DND-41 (cell line): ENCODE measurements at regions not wholly inside any gene's neighbourhood (a gene's known extent, or its start where the extent isn't known, plus 50 kb on each side); places are given as distances from the start of the nearest gene placed in this dataset.

Experiments used
- EZH2 ChIP-seq: IDR thresholded peaks from 3 replicates; pipeline ENCODE4 v1.6.1; 2012; ENCODE audit warnings: borderline replicate concordance, low read depth, mild to moderate bottlenecking, moderate library complexity, low read length, inconsistent platforms; ENCODE audit not compliant: severe bottlenecking
- TF ChIP-seq, protein P1 (sequence below): IDR thresholded peaks from 2 replicates; pipeline ENCODE4 v1.5.1; 2012; ENCODE audit warnings: borderline replicate concordance, low read length, moderate library complexity, mild to moderate bottlenecking; ENCODE audit not compliant: poor library complexity, severe bottlenecking; ENCODE audit errors: extremely low read depth

DNA sequence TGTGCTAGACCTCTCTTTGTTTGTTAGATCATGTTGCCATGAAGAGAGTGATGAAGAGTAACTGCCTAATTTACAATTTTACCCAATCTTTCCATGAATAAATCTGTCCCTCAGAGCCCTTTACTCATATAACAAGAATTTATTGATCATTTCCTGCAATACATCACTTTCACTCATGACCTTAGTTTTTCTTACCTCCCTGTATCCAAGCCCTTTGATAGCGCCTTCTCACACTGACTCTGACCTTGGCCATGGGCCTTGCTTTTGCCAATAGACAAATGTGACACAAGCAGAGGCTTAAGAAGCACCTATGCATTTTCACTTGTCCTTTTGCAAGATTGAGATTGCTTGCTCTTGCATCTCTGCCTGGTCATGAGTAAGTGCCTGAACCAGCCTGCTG is 288.1 kb downstream of the NNT start:
- TF ChIP-seq, protein P1, sequence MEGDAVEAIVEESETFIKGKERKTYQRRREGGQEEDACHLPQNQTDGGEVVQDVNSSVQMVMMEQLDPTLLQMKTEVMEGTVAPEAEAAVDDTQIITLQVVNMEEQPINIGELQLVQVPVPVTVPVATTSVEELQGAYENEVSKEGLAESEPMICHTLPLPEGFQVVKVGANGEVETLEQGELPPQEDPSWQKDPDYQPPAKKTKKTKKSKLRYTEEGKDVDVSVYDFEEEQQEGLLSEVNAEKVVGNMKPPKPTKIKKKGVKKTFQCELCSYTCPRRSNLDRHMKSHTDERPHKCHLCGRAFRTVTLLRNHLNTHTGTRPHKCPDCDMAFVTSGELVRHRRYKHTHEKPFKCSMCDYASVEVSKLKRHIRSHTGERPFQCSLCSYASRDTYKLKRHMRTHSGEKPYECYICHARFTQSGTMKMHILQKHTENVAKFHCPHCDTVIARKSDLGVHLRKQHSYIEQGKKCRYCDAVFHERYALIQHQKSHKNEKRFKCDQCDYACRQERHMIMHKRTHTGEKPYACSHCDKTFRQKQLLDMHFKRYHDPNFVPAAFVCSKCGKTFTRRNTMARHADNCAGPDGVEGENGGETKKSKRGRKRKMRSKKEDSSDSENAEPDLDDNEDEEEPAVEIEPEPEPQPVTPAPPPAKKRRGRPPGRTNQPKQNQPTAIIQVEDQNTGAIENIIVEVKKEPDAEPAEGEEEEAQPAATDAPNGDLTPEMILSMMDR: no peak
- no peak for TF ChIP-seq EZH2
